Subcutaneous abdominal adipose tissue (tissue), 5 donors: ENCODE measurements at regions not wholly inside any gene's neighbourhood (a gene's known extent, or its start where the extent isn't known, plus 50 kb on each side); places are given as distances from the start of the nearest gene placed in this dataset.
"Not testable (repeated sequence)": the region's sequence is repeated elsewhere in the genome, so short reads cannot be mapped to it uniquely, and the experiment has no call there.

ENCODE experiments used
- H3K27ac ChIP-seq: one replicate; pipeline ENCODE4 v1.7.0; 2013; ENCODE audit warnings: low read depth, mild to moderate bottlenecking, inconsistent platforms, low read length, moderate library complexity
- H3K27me3 ChIP-seq, 5 donors: one replicate each; pipeline ENCODE4 v1.7.0; 2013; ENCODE audit warnings: low read length in 5 of 5, inconsistent platforms in 1 of 5; ENCODE audit not compliant: control insufficient read depth in 5 of 5, insufficient read depth in 4 of 5
- H3K36me3 ChIP-seq, 5 donors: one replicate each; pipeline ENCODE4 v1.7.0; 2013; ENCODE audit warnings: low read length in 5 of 5; ENCODE audit not compliant: control insufficient read depth in 5 of 5, insufficient read depth in 5 of 5
- H3K4me1 ChIP-seq, 5 donors: one replicate each; pipeline ENCODE4 v1.7.0; 2013; ENCODE audit warnings: low read length in 5 of 5, mild to moderate bottlenecking in 3 of 5, moderate library complexity in 1 of 5; ENCODE audit not compliant: control insufficient read depth in 5 of 5, insufficient read depth in 5 of 5
- H3K4me3 ChIP-seq, 5 donors: one replicate each; pipeline ENCODE4 v1.7.0; 2013; ENCODE audit warnings: low read length in 5 of 5, low read depth in 1 of 5
- H3K9ac ChIP-seq, 5 donors: one replicate each; pipeline ENCODE4 v1.7.0; 2013; ENCODE audit warnings: low read length in 5 of 5, mild to moderate bottlenecking in 4 of 5, moderate library complexity in 3 of 5
- H3K9me3 ChIP-seq, 5 donors: one replicate each; pipeline ENCODE4 v1.7.0; 2013; ENCODE audit warnings: low read length in 5 of 5; ENCODE audit not compliant: control insufficient read depth in 5 of 5
- donor health status: healthy.
- donor health status: healthy.
- donor health status: healthy.
- donor health status: healthy.
- donor health status: healthy.

- H3K9ac ChIP-seq: no peak overlapping the region
- H3K27me3 ChIP-seq: no peaks in the 10 kb centered on the region
- H3K9me3 ChIP-seq: peaks cover 0 to 2% (median 0%) of the 10 kb centered on the region in 5 donors
- H3K36me3 ChIP-seq: no peaks in the 10 kb centered on the region
- H3K4me3 ChIP-seq: no peak overlapping the region
- H3K27ac ChIP-seq: no peak overlapping the region
- no peaks in the 10 kb centered on the region for H3K4me1 ChIP-seq
These were observed 899.9 kb downstream of the DTWD2 start for GRCh38 chr5:118088448-118088847.

DNA sequence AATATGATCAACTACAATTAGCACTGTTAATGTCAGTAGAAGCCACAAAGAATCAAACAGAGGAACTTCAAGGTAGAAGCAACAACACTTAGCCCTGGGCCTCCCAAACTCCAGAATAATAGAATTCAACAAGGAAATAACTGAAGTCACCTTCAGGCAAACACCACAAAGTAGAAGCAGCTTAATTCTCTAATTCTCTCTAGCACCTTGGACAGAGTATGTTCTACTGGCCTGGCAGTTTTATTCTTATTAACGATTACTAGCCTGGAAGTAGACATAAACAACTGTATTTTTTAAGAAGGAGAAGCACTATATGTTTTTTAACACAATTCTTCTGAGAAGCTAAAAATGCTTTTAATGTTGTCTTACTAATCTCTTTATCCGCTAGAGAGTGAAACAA, 911.9 kb downstream of the DTWD2 start:
- Histone ChIP-seq H3K9ac (no peak overlapping the region), H3K27me3 (no peaks in the 10 kb centered on the region), H3K27ac (no peak overlapping the region), H3K4me1 (peaks cover 0 to 2% (median 0%) of the 10 kb centered on the region in 5 donors), H3K9me3 (peaks cover 0 to 4% (median 0%) of the 10 kb centered on the region in 5 donors), H3K36me3 (no peaks in the 10 kb centered on the region), H3K4me3 (no peak overlapping the region)

DNA sequence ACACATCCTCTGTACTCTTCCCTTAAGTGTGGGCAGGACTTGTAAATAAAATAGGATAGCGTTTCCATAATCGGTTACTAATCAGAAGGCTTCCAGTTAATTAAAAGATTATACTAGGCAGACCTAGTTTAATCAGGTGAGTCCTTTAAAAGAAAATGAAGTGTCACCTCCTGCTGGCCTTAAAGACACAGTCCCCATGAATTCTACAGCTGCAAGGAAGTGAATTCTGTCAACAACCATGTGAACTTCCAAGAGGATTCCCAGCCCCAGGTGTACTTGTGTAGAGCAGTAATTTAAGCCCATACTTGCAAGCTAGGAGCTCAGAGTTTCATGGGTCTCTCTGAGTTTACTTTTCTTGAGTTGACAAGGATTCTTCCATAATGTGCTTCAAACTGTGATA, 918.3 kb downstream of the DTWD2 start:
- no peaks in the 10 kb centered on the region for H3K4me1 ChIP-seq
- no peak overlapping the region for H3K4me3 ChIP-seq
- peaks cover 0 to 3% (median 0%) of the 10 kb centered on the region in 5 donors for H3K9me3 ChIP-seq
- H3K36me3 ChIP-seq: no peaks in the 10 kb centered on the region
- H3K27me3 ChIP-seq: no peaks in the 10 kb centered on the region
- no peak overlapping the region for H3K27ac ChIP-seq
- no peak overlapping the region for H3K9ac ChIP-seq

DNA sequence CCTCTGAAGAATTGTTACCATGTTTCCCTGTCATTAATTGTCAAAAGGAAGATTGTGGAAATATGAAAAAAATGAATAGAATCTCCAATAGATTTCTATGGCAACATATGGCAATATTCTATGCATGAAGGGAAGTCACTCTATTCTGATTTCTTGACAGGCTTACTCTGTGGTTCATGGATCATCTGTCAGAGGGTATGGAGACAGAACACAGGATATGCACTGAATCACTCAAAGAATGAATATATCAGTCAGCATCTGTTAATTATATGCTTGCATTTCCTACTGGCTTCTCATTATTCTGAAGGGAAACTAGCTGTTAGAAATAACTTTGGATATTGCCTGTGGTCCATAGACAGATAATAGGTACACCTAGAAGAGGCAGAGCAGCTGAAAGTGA, 918.9 kb downstream of the DTWD2 start:
- no peaks in the 10 kb centered on the region for H3K36me3 ChIP-seq
- no peaks in the 10 kb centered on the region for H3K27me3 ChIP-seq
- no peak overlapping the region for H3K27ac ChIP-seq
- H3K4me3 ChIP-seq: no peak overlapping the region
- H3K4me1 ChIP-seq: no peaks in the 10 kb centered on the region
- no peak overlapping the region for H3K9ac ChIP-seq
- H3K9me3 ChIP-seq: peaks cover 0 to 2% (median 0%) of the 10 kb centered on the region in 5 donors

- no peaks in the 10 kb centered on the region for H3K27me3 ChIP-seq
- no peaks in the 10 kb centered on the region for H3K4me1 ChIP-seq
- no peak overlapping the region for H3K27ac ChIP-seq
- H3K9ac ChIP-seq: no peak overlapping the region
- no peak overlapping the region for H3K4me3 ChIP-seq
- no peaks in the 10 kb centered on the region for H3K36me3 ChIP-seq
- H3K9me3 ChIP-seq: no peaks in the 10 kb centered on the region
These were observed 919.5 kb downstream of the DTWD2 start for GRCh38 chr5:118068886-118069285.

- not testable (repeated sequence) for H3K9me3 ChIP-seq, H3K27me3 ChIP-seq, H3K4me3 ChIP-seq, H3K4me1 ChIP-seq, H3K36me3 ChIP-seq, H3K27ac ChIP-seq, H3K9ac ChIP-seq
These were observed 924.5 kb downstream of the DTWD2 start for GRCh38 chr5:118063836-118064235.

GRCh38 chr5:118060833-118061232, 927.5 kb downstream of the DTWD2 start:
- no peaks in the 10 kb centered on the region for H3K36me3 ChIP-seq
- H3K9me3 ChIP-seq: peaks cover 0 to 3% (median 0%) of the 10 kb centered on the region in 5 donors
- no peaks in the 10 kb centered on the region for H3K4me1 ChIP-seq
- H3K27ac ChIP-seq: no peak overlapping the region
- H3K27me3 ChIP-seq: no peaks in the 10 kb centered on the region
- H3K9ac ChIP-seq: no peak overlapping the region
- no peak overlapping the region for H3K4me3 ChIP-seq

DNA sequence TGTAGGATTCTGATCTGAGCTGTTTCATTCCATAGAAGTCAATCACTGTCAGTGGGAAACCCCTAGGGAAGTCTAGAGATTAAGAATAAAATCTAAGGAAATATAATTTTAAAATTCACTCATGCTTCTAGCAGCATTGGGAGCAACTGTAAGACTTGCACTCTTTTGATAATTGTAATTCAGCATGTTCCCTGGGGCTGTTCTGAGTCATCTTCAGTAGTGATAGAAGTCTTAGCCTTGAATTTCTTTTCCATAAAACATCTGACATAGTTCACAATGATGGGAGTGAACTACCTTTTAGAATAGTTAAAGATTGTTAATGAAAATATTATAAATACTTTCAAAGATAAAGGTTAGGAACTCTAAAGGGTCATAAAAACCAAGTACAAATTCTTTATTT, 935.8 kb downstream of the DTWD2 start:
- Histone ChIP-seq H3K27me3 (no peaks in the 10 kb centered on the region), H3K9ac (no peak overlapping the region), H3K4me3 (no peak overlapping the region), H3K27ac (no peak overlapping the region), H3K4me1 (no peaks in the 10 kb centered on the region), H3K9me3 (peaks cover 0 to 10% (median 2%) of the 10 kb centered on the region in 5 donors), H3K36me3 (no peaks in the 10 kb centered on the region)

- no peaks in the 10 kb centered on the region for H3K4me1 ChIP-seq
- no peaks in the 10 kb centered on the region for H3K36me3 ChIP-seq
- no peaks in the 10 kb centered on the region for H3K9me3 ChIP-seq
- no peak overlapping the region for H3K27ac ChIP-seq
- H3K27me3 ChIP-seq: no peaks in the 10 kb centered on the region
- no peak overlapping the region for H3K9ac ChIP-seq
- no peak overlapping the region for H3K4me3 ChIP-seq
These were observed 944.2 kb downstream of the DTWD2 start for GRCh38 chr5:118044169-118044568.

DNA sequence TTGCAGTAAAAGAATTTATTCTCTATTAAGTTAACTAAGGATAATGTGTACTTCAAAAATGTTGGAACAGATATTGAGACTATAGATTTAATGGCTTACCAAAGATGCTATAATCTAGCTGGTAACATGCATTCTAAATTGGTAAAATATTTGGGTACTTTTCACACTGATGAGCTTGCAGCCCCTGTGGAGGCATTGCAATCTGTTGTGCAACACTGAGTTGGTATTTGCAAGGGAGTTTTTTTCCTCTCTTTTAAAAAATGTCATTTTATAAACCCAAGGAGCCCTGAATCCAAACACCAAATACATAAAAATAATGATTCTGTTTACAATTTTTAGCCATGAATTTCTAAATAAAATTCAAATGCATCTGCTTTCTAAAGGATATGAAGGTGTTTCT, 944.8 kb downstream of the DTWD2 start:
- no peaks in the 10 kb centered on the region for H3K4me1 ChIP-seq
- H3K36me3 ChIP-seq: no peaks in the 10 kb centered on the region
- H3K27ac ChIP-seq: no peak overlapping the region
- no peak overlapping the region for H3K9ac ChIP-seq
- H3K27me3 ChIP-seq: no peaks in the 10 kb centered on the region
- no peak overlapping the region for H3K4me3 ChIP-seq
- H3K9me3 ChIP-seq: no peaks in the 10 kb centered on the region

GRCh38 chr5:118042076-118042475, 946.3 kb downstream of the DTWD2 start:
- Histone ChIP-seq H3K27me3 (no peaks in the 10 kb centered on the region), H3K9ac (no peak overlapping the region), H3K36me3 (no peaks in the 10 kb centered on the region), H3K9me3 (no peaks in the 10 kb centered on the region), H3K27ac (no peak overlapping the region), H3K4me1 (no peaks in the 10 kb centered on the region), H3K4me3 (no peak overlapping the region)
